ENCODE measurements at regions not wholly inside any gene's neighbourhood (a gene's known extent, or its start where the extent isn't known, plus 50 kb on each side); places are given as distances from the start of the nearest gene placed in this dataset.

GRCh38 chr2:71864085-71864484 is 283.6 kb downstream of the CYP26B1 start:
- no peak for DNase-seq (ENCODE audit: low read depth in 2 of 2)

- no peak for DNase-seq (ENCODE audit: low read depth in 2 of 2)
Observed at GRCh38 chr2:71863396-71863795, 284.3 kb downstream of the CYP26B1 start.

GRCh38 chr2:71862921-71863320 is 284.7 kb downstream of the CYP26B1 start:
- DNase-seq (ENCODE audit: low read depth in 2 of 2) = no peak

- DNase-seq (ENCODE audit: low read depth in 2 of 2) = no peak
Observed at GRCh38 chr2:71861186-71862160, 286.2 kb downstream of the CYP26B1 start.

- DNase-seq (ENCODE audit: low read depth in 2 of 2) = no peak
Observed at GRCh38 chr2:71860381-71860926, 287.2 kb downstream of the CYP26B1 start.

- DNase-seq (ENCODE audit: low read depth in 2 of 2) = no peak
Observed at GRCh38 chr2:71859211-71859847, 288.3 kb downstream of the CYP26B1 start.

- DNase-seq (ENCODE audit: low read depth in 2 of 2) = no peak
Observed at GRCh38 chr2:71858071-71858470, 289.6 kb downstream of the CYP26B1 start.

- no peak for DNase-seq (ENCODE audit: low read depth in 2 of 2)
Observed at GRCh38 chr2:71857636-71858035, 290.0 kb downstream of the CYP26B1 start.

GRCh38 chr2:71856773-71857525 is 290.7 kb downstream of the CYP26B1 start:
- no peak for DNase-seq (ENCODE audit: low read depth in 2 of 2)

- no peak for DNase-seq (ENCODE audit: low read depth in 2 of 2)
Observed at GRCh38 chr2:71853858-71854257, 293.8 kb downstream of the CYP26B1 start.

GRCh38 chr2:71852141-71852711 is 295.4 kb downstream of the CYP26B1 start:
- no peak for DNase-seq (ENCODE audit: low read depth in 2 of 2)

- DNase-seq (ENCODE audit: low read depth in 2 of 2) = no peak
Observed at GRCh38 chr2:71851094-71851750, 296.4 kb downstream of the CYP26B1 start.

- no peak for DNase-seq (ENCODE audit: low read depth in 2 of 2)
Observed at GRCh38 chr2:71850306-71850801, 297.3 kb downstream of the CYP26B1 start.

GRCh38 chr2:71849607-71850305 is 297.9 kb downstream of the CYP26B1 start:
- DNase-seq (ENCODE audit: low read depth in 2 of 2) = no peak

GRCh38 chr2:71849111-71849510 is 298.6 kb downstream of the CYP26B1 start:
- DNase-seq (ENCODE audit: low read depth in 2 of 2) = no peak

GRCh38 chr2:71846669-71847291 is 300.9 kb downstream of the CYP26B1 start:
- no peak for DNase-seq (ENCODE audit: low read depth in 2 of 2)

GRCh38 chr2:71846072-71846471 is 301.6 kb downstream of the CYP26B1 start:
- no peak for DNase-seq (ENCODE audit: low read depth in 2 of 2)

GRCh38 chr2:71844967-71845366 is 302.7 kb downstream of the CYP26B1 start:
- no peak for DNase-seq (ENCODE audit: low read depth in 2 of 2)

- DNase-seq (ENCODE audit: low read depth in 2 of 2) = no peak
Observed at GRCh38 chr2:71843391-71843850, 304.2 kb downstream of the CYP26B1 start.

GRCh38 chr2:71842744-71843143 is 304.9 kb downstream of the CYP26B1 start:
- DNase-seq (ENCODE audit: low read depth in 2 of 2) = no peak

Data from stimulated activated CD8-positive, alpha-beta memory T cell treated with anti-CD3 and anti-CD28 coated beads, Interleukin-7, amount 100 ng/mL, for 4 hours (primary cell).